Heart left ventricle (tissue), 16 donors: ENCODE measurements at regions not wholly inside any gene's neighbourhood (a gene's known extent, or its start where the extent isn't known, plus 50 kb on each side); places are given as distances from the start of the nearest gene placed in this dataset.

Experiments used
- ATAC-seq, 4 donors: fragments of 200-7000 bp; cut with Tn5 transposase; one replicate each; pipeline ENCODE4 v1.9.1; 2020 to 2022; ENCODE audit warnings: moderate library complexity in 4 of 4, mild to moderate bottlenecking in 3 of 4, moderate number of reproducible peaks in 1 of 4
- DNase-seq, 5 donors: peaks; one replicate each; pipeline ENCODE4 v3.0.0-alpha.2; 2020
- H3K27ac ChIP-seq, 12 donors: fragments of 200-600 bp; sonication (generic) in 4 of 12; one replicate each; pipeline versions ENCODE4 v1.5.0 to v1.8.0; 2016 to 2022; ENCODE audit warnings: mild to moderate bottlenecking in 2 of 12
- H3K27me3 ChIP-seq, 9 donors: fragments of 200-600 bp; sonication (generic) in 2 of 9; one replicate each; pipeline versions ENCODE4 v1.5.1 to v1.8.0; 2016 to 2022; ENCODE audit warnings: mild to moderate bottlenecking in 3 of 9
- H3K36me3 ChIP-seq, 9 donors: fragments of 200-600 bp; sonication (generic) in 2 of 9; one replicate each; pipeline versions ENCODE4 v1.5.0 to v1.8.0; 2018 to 2022; ENCODE audit warnings: mild to moderate bottlenecking in 2 of 9
- H3K4me1 ChIP-seq, 12 donors: fragments of 200-600 bp; sonication (generic) in 4 of 12; one replicate each; pipeline versions ENCODE4 v1.5.0 to v1.8.0; 2016 to 2022; ENCODE audit warnings: mild to moderate bottlenecking in 3 of 12
- H3K4me3 ChIP-seq, 12 donors: fragments of 200-600 bp; sonication (generic) in 4 of 12; one replicate each; pipeline versions ENCODE4 v1.5.0 to v1.8.0; 2017 to 2022; ENCODE audit warnings: mild to moderate bottlenecking in 9 of 12, moderate library complexity in 4 of 12
- H3K9me3 ChIP-seq, 12 donors: fragments of 200-600 bp; sonication (generic) in 4 of 12; one replicate each; pipeline versions ENCODE4 v1.5.0 to v1.8.0; 2016 to 2022; ENCODE audit warnings: mild to moderate bottlenecking in 1 of 12
- CTCF ChIP-seq, 12 donors: fragments of 200-600 bp; sonication (generic) in 4 of 12; IDR thresholded peaks; one replicate each; pipeline versions ENCODE4 v1.5.0 to v1.8.0; 2018 to 2022; ENCODE audit warnings: antibody characterized with exemption in 12 of 12, mild to moderate bottlenecking in 5 of 12
- POLR2A ChIP-seq, 2 donors: fragments of 450-650 bp; IDR thresholded peaks; one replicate each; pipeline ENCODE4 v1.6.1; 2017; ENCODE audit warnings: antibody characterized with exemption in 2 of 2, mild to moderate bottlenecking in 2 of 2, moderate library complexity in 2 of 2
- WGBS, 4 donors: extraction: QIAGEN DNeasy Blood & Tissue Kit in 2 of 4; methylation state at CpG; one replicate each; pipeline versions ENCODE4 v1.1.5 to v1.1.7; 2013 to 2018; 5-methylcytosine and 5-hydroxymethylcytosine counted together
- intact Hi-C, 10 donors: fragments of 100-400 bp; cut with DNase I; formaldehyde crosslinking; loops; one replicate each; pipeline versions ENCODE4 v1.11.1 to v1.14.2; 2022
- donor health status: ischemic (EF 13 %, LVEDD 7.1; RV severe dilation, severe dysfunction).
- donor health status: healthy with polysubstance abuse.
- donor health status: DM: no; HTN: yes; CAD: no.
- donor health status: DM: no; HTN: no; CAD: no.
- donor health status: ischemic (EF 25% LVEDD 6.9; RV normal size, moderate dysfunction).
- donor health status: ischemic (EF 25% LVEDD 5.7; RV mildly dilated, moderate dysfunction).
- donor health status: healthy.
- donor health status: DM: yes; HTN: yes; CAD: no.
- donor health status: ischemic (EF 35%, LVEDD 5.7; RV mildly dilated, moderate dysfunction).
- donor health status: nonischemic (EF 11% LVEDD 7.7; RV severe dilation, severe dysfunction).
- donor health status: DM: yes; HTN: yes; CAD: no.
- donor health status: PGD.
- donor health status: ischemic (EF 29% LVEDD 5.4; RV normal size, mild dysfunction).
- donor health status: nonischemic (EF 23%, LVEDD 6.1; RV moderate dilation, normal function).

- no peak overlapping the region for H3K27ac ChIP-seq
- 85 to 96% (median 91%) methylated on average over 2 of the region's 2 CpGs for WGBS, 4 donors
- no peaks in the 10 kb centered on the region for H3K36me3 ChIP-seq
- TF ChIP-seq POLR2A (IDR thresholded peaks at IDR 0.05) (no peak), CTCF (IDR thresholded peaks at IDR 0.05) (no peak)
- no peaks in the 10 kb centered on the region for H3K27me3 ChIP-seq
- H3K4me1 ChIP-seq, result no peaks in the 10 kb centered on the region
- intact Hi-C loops, result no loop called here
- no peak for DNase-seq
- ATAC-seq, result no peak
- H3K9me3 ChIP-seq, result no peaks in the 10 kb centered on the region
- H3K4me3 ChIP-seq, result no peak overlapping the region
Measured at GRCh38 chr5:12759377-12759776, 855.1 kb upstream of the CTNND2 start.

- Histone ChIP-seq H3K9me3 (no peaks in the 10 kb centered on the region), H3K27me3 (no peaks in the 10 kb centered on the region), H3K4me3 (no peak overlapping the region), H3K36me3 (no peaks in the 10 kb centered on the region), H3K4me1 (no peaks in the 10 kb centered on the region), H3K27ac (no peak overlapping the region)
- ATAC-seq (no peak), DNase-seq (no peak)
- TF ChIP-seq CTCF (IDR thresholded peaks at IDR 0.05) (no peak), POLR2A (IDR thresholded peaks at IDR 0.05) (no peak)
- intact Hi-C loops, result no loop called here
Measured at GRCh38 chr5:12757035-12757434, 852.8 kb upstream of the CTNND2 start.

- no peaks in the 10 kb centered on the region for H3K9me3 ChIP-seq
- H3K27ac ChIP-seq, result no peak overlapping the region
- intact Hi-C loops, result no loop called here
- ATAC-seq (no peak), DNase-seq (no peak)
- no peak for TF ChIP-seq CTCF (IDR thresholded peaks at IDR 0.05)
- no peak for TF ChIP-seq POLR2A (IDR thresholded peaks at IDR 0.05)
- H3K4me1 ChIP-seq, result no peaks in the 10 kb centered on the region
- no peak overlapping the region for H3K4me3 ChIP-seq
- WGBS, 4 donors, result 52 to 73% (median 62%) methylated on average over 1 of the region's 1 CpG
- H3K27me3 ChIP-seq, result no peaks in the 10 kb centered on the region
- no peaks in the 10 kb centered on the region for H3K36me3 ChIP-seq
Measured at GRCh38 chr5:12745537-12745936, 841.3 kb upstream of the CTNND2 start.

- DNase-seq, result no peak
- 85 to 91% (median 91%) methylated on average over 9 of the region's 9 CpGs for WGBS, 4 donors
Measured at GRCh38 chr5:12743582-12743981, 839.3 kb upstream of the CTNND2 start.

More at GRCh38 chr5:12743582-12743981, 839.3 kb upstream of the CTNND2 start:
- Histone ChIP-seq H3K4me3 (no peak overlapping the region), H3K9me3 (no peaks in the 10 kb centered on the region), H3K27ac (no peak overlapping the region), H3K4me1 (no peaks in the 10 kb centered on the region), H3K27me3 (no peaks in the 10 kb centered on the region), H3K36me3 (no peaks in the 10 kb centered on the region)
- intact Hi-C loops, result no loop called here
- TF ChIP-seq POLR2A (IDR thresholded peaks at IDR 0.05) (no peak), CTCF (IDR thresholded peaks at IDR 0.05) (no peak)
- ATAC-seq, result no peak
